HCT116 (cell line): ENCODE measurements at regions not wholly inside any gene's neighbourhood (a gene's known extent, or its start where the extent isn't known, plus 50 kb on each side); places are given as distances from the start of the nearest gene placed in this dataset.

Experiments
- CBX3 ChIP-seq: IDR thresholded peaks from 2 replicates; pipeline ENCODE4 v1.6.1; 2012; ENCODE audit warnings: low read depth
- POLR2A ChIP-seq: IDR thresholded peaks from 2 replicates; pipeline ENCODE4 v1.7.0; 2011; ENCODE audit warnings: borderline replicate concordance; ENCODE audit not compliant: insufficient read depth, insufficient read length; ENCODE audit errors: extremely low read depth
- TF ChIP-seq, protein P1 (sequence below), 3 experiments: fragments of 200-600 bp in 1 of 3; sonication (generic) in 1 of 3; IDR thresholded peaks in 2 of 3; conservative IDR thresholded peaks in 1 of 3; 2 replicates each; pipeline ENCODE4 v1.5.1; 2012 to 2017; ENCODE audit warnings: low read depth in 2 of 3, low read length in 2 of 3, antibody characterized with exemption in 1 of 3, borderline replicate concordance in 1 of 3, control low read depth in 1 of 3, mild to moderate bottlenecking in 1 of 3, mixed read lengths in 1 of 3, mixed run types in 1 of 3, moderate library complexity in 1 of 3; ENCODE audit not compliant: insufficient read depth in 1 of 3
- TF ChIP-seq, protein P2 (sequence below): IDR thresholded peaks from 2 replicates; pipeline ENCODE4 v1.6.1; 2012

DNA sequence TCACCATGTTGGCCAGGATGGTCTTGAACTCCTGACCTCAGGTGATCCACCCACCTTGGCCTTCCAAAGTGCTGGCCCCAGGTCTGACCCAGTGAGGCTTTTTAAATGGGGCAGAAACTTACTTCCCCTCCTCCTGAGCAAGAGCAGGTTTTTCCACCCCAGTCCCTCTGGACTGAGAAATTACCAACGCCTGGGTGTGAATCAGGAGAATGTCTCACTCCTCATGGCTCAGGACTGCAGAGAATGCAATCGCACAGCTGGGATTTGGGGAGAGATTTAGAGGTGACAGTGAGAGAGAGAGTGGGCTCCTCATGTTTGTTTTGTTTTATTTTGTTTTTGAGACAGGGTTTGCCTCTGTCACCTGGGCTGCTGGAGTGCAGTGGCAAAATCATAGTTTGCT is 203.6 kb downstream of the RAB11FIP4 start:
- TF ChIP-seq POLR2A (no peak), CBX3 (no peak)
- TF ChIP-seq, protein P1, sequence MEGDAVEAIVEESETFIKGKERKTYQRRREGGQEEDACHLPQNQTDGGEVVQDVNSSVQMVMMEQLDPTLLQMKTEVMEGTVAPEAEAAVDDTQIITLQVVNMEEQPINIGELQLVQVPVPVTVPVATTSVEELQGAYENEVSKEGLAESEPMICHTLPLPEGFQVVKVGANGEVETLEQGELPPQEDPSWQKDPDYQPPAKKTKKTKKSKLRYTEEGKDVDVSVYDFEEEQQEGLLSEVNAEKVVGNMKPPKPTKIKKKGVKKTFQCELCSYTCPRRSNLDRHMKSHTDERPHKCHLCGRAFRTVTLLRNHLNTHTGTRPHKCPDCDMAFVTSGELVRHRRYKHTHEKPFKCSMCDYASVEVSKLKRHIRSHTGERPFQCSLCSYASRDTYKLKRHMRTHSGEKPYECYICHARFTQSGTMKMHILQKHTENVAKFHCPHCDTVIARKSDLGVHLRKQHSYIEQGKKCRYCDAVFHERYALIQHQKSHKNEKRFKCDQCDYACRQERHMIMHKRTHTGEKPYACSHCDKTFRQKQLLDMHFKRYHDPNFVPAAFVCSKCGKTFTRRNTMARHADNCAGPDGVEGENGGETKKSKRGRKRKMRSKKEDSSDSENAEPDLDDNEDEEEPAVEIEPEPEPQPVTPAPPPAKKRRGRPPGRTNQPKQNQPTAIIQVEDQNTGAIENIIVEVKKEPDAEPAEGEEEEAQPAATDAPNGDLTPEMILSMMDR (IDR thresholded peaks at IDR 0.05 in 2 of 3, conservative IDR thresholded peaks at IDR 0.05 in 1 of 3; ENCODE audit: borderline replicate concordance in 1 of 3, insufficient read depth in 1 of 3, low read depth in 2 of 3, low read length in 2 of 3), result no peak
- TF ChIP-seq, protein P2, sequence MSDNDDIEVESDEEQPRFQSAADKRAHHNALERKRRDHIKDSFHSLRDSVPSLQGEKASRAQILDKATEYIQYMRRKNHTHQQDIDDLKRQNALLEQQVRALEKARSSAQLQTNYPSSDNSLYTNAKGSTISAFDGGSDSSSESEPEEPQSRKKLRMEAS, result no peak
